ENCODE measurements at regions not wholly inside any gene's neighbourhood (a gene's known extent, or its start where the extent isn't known, plus 50 kb on each side); places are given as distances from the start of the nearest gene placed in this dataset.
"Not testable (repeated sequence)": the region's sequence is repeated elsewhere in the genome, so short reads cannot be mapped to it uniquely, and the experiment has no call there.

DNA sequence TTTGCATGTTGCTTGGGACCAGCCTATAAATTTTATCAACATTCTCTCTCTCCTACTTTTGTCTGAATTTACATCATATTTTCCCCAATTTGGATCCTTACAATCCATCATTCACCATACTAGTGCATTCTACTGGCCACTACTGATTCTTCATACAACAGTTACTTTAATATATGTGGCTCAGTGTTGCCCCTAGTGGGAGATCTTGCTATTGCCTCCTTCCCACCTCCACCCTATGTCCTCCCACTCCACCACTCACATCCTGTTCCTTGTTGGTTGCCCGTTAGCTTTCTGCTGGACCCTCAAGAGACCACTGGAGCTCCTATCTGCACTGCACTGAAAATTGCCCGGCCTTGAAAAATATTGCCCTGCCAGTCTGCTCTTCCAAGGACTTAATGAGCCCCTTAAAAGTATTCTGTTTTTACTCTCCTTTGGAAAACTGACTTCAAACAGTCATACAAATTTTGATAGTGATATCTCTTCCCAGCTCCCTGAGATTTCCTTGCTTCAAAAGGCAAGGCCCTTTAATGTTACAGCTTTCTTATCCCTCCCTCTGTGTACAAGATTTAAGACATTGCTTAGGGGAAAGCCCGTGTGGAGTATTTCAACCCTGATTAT is 243.2 kb upstream of the TMEM229A start:
- ATAC-seq, result no peak
- DNase-seq (ENCODE audit: low spot score), result no peak
- intact Hi-C loops (cut with DNase I), result no loop called here

DNA sequence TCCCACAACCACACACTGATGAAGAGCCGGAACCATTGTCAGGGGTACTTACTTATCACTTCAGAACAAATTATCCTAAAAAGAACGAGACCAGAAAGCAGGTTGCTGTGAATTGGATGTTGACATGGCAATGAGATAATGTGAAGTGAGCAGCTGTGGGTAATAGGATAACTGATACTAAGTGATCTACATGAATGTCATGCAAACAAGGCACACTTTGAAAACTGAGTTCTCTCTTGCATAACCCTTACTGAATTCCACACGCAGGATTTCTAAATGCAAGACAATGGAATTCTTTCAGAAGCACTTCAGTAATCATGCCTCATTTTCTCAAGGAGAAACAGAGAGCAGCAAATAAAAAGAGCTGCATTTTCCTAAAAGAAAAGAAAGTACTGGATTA is 242.5 kb upstream of the TMEM229A start:
- ATAC-seq, result no peak
- intact Hi-C loops (cut with DNase I), result no loop called here
- DNase-seq (ENCODE audit: low spot score), result no peak

DNA sequence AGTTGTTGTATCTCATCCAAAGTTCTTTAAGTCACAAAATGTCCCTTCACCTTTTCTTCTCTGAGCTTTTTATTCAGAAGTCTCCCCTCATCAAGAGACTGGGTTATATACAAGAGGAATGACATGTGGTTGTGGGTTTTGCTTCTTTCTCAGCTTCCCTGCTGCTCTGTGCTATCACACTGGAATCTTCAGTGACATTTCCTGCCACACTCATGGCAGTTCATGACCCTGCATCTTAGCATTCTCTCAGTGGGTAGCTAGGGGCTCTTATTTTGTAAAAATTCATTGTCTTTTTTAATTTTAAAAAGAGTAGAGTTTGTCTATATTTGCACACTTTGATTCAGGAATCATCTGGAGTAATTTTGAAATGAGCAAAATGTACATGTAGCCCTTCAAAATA is 236.9 kb upstream of the TMEM229A start:
- DNase-seq (ENCODE audit: low spot score), result no peak
- intact Hi-C loops (cut with DNase I), result no loop called here
- ATAC-seq, result no peak

DNA sequence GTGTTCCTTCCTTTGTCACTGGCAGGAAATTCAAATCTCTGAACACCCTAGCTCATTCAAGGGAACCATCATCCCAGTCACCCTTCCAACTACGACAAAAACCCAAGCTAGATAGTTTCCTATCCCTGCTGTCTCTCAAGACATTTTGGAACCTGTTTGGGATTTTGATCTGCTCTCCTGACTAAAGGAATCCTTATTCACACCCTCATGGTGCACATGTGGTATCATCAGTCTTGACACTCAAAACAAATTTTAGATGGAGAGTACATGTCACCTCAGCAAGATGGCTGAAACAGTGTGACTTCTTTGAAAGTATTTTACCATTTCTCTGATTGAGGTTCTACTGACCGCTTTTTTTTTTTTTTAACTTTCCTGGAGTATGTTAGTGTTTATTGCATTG is 234.3 kb upstream of the TMEM229A start:
- intact Hi-C loops (cut with DNase I), result no loop called here
- no peak for ATAC-seq
- DNase-seq (ENCODE audit: low spot score), result no peak

DNA sequence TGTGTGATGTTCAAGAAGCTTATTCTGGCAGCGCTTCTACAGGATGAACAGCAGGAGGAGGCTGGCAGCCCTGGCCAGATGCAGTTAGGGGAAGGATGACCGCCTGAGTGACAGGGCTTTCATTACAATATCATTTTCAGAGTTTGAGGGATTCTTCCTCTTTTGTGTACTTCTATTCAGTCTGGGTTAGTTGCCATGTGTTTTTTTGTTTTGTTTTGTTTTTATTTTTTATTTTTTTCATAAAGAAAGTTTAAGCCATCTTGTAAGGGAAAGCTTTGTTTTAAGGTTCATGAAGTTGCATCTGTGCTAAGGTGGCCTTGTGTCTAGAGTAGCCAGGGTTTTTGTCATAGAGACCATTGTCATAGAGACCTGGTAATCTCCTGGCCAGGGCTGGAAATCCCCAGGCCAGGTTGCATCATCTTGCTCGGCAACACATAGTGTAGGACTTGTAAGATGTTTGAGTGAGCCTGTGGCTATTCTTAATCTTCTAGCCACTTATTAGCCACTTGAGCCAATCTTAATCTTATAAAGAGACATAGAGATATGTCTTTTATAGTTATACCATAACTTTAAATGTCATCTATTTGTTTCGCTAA is 230.5 kb upstream of the TMEM229A start:
- ATAC-seq (no peak), DNase-seq (ENCODE audit: low spot score) (no peak)
- intact Hi-C loops (cut with DNase I), result no loop called here

DNA sequence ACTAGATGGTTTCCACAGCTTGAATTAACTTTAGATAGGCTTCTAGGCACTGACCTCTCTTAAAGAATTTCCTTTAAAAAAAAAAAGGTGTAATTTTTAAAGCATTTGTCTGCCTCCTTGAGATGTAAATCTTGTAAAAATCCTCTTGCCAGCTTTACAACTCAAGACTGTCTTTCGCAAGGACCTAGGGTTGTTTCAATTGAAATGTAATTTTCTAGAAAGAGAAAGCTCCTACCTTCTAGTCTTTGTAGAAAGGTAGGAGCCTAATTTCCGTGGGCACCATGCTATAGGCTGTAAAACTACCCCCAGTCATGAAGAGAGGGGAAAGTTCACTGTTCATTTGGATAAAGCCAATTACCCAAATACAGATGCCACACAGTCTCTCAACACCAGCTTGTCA is 228.8 kb upstream of the TMEM229A start:
- intact Hi-C loops (cut with DNase I), result no loop called here
- no peak for DNase-seq (ENCODE audit: low spot score)
- ATAC-seq, result no peak

DNA sequence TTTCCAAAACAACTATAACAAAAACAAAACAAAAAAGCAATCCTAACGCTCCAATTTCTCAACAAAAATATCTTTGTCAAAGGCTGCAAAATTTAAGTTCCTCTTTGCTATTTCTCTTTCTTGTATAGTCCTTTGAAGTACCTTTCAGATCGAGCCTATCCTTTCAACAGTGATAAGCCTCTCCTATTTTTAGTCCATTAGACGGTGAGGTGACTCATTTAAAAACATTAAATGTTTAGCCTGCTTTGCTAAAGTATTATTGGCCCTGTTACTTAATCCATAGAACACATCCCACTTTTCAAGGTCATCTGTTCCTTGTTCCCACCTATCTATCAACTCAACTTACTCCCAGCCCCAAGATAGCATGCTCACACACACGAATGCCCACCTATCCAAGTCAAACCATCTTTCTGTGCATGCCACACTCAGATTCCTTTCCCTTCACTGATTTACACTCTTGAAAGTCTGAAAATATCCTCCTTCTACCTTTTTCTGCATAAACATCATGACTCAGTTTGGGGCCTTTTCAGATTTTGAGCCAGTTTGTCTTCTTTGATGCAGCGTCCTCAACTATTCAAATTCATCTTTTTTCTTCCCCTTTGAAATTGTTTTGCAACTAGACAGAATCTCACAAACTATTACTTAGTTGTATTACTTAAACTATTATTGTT is 224.9 kb upstream of the TMEM229A start:
- intact Hi-C loops (cut with DNase I), result no loop called here
- ATAC-seq, result no peak
- no peak for DNase-seq (ENCODE audit: low spot score)

DNA sequence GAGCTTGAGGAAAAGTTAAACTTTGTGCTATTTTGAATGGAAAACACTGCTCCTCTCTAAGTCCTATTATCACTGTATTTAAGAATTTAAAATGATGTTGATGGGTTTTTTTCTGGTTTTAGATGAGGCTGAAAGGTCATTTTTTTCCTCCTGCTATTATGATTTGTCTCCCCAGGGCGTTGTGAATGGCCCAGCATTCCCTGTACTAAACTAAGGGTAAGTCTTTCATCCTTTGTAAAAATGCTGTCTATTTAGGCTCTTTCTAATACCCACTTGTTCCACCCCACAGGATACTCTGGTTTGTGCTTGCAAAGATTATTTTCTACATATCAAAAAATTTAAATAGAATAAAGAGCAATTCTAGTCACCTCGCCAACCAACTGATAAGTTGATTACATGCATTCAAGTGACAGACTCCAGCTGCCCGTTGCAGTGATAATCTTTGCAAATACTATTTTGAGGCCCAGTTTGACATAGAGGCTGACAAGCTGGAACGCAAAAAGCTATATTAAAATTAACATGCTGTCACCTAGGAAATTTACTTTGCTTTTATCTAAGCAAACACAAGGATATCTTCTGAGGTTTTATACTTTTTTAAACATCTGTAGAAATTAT is 222.3 kb upstream of the TMEM229A start:
- intact Hi-C loops (cut with DNase I), result no loop called here
- DNase-seq (ENCODE audit: low spot score) (no peak), ATAC-seq (no peak)

DNA sequence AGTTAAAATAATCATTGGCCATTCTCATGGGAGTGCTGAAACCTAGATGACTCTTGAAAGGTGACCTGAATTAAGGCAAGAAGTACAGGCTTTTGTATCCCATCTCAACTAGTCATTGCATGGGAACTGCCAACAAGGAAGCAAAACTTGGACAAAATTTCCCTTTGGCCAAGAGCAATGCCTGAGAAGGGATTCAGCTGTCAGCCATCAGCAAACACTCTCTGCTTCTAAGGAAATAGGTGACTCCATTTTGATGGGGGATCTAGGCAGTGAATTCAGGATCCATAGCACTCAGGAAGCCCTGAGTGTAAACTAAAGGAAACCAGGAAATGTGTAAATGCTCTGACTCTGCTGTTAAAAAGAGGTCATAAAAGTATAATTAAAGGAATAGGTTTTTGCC is 221.5 kb upstream of the TMEM229A start:
- ATAC-seq (no peak), DNase-seq (ENCODE audit: low spot score) (no peak)
- intact Hi-C loops (cut with DNase I), result no loop called here

DNA sequence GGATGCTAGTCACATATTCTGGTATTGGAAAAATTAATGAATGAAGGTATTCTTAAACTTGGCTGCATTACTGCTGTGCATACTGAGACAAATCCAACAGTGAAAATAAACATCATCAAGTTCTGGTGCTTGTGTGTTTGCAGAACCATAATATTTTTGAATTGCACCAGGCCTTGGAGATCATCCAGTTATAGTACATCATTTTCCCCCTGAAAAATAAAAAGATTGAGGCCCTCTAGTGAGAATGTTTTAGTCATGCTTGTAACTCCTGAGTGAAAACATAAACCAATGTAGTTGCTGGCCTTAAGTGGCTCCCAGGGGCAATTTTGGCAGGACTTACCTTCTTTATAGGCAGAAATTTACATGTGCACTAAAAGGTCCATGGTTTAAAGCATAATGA is 218.8 kb upstream of the TMEM229A start:
- intact Hi-C loops (cut with DNase I), result no loop called here
- DNase-seq (ENCODE audit: low spot score), result no peak

DNA sequence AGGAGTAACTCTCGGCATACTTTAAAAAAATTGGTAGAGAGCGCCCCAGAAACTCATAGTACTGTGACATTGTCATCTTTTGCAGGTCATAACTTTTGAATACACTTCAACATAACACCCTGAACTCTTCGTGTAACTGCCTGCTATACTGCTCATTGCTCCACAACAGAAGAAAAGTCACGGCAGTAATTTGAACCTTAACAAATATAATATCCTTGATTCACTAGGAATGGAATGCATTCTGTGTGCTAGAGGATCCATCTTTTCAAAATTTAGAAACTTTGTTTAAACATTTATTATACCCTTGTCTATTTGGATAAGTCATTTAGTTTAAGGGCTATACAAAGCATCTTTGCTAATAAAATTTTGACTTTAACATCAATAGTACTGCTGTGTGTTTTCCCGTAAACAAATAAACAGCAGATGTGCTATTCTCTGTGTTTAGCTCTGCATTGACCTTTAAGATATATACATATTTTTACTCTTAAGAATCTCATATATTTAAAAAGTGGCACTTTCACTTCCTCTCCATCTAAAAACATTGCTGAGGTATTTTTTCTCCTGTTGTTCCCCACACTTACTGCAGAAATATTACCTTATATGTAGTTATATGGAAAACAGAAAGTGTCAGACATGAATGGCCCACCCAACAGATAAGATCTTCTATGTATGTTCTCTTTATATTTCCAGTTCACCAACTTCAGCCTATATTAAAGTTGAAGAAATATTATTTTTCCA is 217.6 kb upstream of the TMEM229A start:
- ATAC-seq (no peak), DNase-seq (ENCODE audit: low spot score) (no peak)
- intact Hi-C loops (cut with DNase I), result no loop called here

More for the DNA sequence above, 218.8 kb upstream of the TMEM229A start:
- no peak for ATAC-seq

DNA sequence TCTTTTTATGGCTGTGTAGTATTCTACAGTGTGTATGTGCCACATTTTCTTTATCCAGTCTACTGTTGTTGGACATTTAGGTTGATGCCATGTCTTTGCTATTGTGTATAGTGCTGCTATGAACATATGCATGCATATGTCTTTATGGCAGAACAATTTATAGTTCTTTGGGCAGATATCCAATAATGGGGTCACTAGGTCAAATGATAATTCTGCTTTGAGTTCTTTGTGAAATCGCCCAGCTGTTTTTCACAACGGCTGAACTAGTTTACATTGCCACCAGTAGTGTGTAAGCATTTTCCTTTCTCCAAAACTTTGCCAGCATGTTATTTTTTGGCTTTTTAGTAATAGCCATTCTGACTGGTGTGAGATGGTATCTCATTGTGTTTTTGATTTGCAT is 214.8 kb upstream of the TMEM229A start:
- intact Hi-C loops (cut with DNase I), result no loop called here
- DNase-seq (ENCODE audit: low spot score) (no peak), ATAC-seq (no peak)

DNA sequence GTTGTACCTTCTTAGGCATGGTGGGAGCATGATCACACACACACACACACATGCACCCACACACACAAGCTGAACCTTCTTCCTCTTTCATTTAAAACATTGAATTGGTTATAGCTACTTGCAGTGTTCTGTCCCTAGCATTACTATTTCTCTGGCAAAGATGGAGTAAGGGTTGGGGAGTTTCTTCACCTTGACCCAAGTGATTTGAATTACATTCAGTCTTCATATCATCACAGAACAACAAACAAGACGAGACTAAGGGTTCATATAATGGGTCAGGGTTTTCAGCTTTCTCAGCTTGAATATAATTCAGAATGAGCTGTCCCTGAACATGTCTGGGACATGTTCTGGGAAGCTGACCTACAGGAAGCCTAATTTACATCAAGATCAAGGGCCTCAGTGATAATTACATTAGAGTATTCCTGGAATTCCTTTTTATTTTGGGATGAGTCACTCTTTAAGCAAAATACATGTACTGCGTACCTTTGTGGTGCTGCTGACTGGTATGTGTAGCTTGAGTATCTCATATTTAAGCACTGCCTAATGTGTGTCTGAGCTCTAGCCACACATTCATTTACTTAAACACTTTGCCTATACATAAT is 213.5 kb upstream of the TMEM229A start:
- no peak for ATAC-seq
- intact Hi-C loops (cut with DNase I), result no loop called here
- no peak for DNase-seq (ENCODE audit: low spot score)

DNA sequence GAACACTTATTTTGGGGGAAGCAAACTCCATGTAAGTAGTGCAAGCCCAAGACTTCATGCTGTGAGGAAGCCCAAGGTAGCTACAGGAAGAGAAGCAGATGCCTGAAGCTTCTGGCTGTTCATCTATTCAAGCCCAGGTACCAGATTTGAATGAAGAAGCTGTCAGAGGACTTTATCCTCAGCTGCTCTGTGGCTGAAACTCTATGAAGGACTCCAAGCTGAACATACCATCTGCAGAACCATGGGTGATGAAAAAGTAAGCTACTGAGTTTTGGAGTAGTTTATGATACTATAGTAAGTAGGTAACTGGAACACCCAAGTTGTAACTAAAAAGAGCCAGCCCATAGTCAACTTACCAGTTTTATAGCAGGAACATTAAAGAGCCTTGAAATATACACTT is 211.6 kb upstream of the TMEM229A start:
- DNase-seq (ENCODE audit: low spot score); ATAC-seq; intact Hi-C loops (cut with DNase I): not testable (repeated sequence)

DNA sequence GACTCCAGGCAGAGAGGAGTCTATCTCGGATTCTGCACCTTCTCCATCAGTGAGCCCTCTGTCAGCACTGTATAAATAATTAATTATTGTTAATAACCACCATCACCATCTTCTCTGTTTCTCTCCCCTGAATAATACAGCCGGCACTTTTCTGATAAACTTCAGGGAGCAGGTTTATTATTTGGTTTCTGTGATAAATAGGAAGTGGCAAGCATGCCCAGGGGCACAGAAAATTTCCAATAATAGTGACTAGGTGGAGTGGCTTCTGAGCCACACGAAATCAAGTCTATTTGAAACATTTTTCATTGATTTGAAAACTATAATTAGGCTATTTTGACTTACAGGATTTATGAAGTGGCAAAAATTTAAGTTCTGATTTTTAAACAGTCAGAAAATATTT is 186.8 kb upstream of the TMEM229A start:
- DNase-seq (ENCODE audit: low spot score) (no peak), ATAC-seq (no peak)
- intact Hi-C loops (cut with DNase I), result no loop called here

DNA sequence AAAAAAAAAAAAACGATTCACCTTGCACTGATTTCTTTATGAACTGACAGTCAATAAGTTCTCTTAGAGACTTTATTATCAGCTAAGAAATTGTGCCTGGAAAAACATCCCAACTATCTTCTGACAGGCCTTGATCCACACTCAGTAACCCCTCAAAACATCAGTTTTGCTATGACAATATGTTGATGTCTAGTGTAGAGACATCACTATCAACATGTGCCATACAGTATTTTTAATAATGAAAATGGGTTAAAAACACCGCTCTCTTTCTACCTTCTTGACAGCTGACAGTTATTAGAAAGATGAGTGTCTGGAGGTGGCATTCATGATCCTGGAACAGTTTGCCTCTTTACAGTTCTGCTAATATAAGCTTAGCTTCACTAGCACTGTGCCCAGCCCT is 175.8 kb upstream of the TMEM229A start:
- no peak for DNase-seq (ENCODE audit: low spot score)
- intact Hi-C loops (cut with DNase I), result no loop called here
- no peak for ATAC-seq

DNA sequence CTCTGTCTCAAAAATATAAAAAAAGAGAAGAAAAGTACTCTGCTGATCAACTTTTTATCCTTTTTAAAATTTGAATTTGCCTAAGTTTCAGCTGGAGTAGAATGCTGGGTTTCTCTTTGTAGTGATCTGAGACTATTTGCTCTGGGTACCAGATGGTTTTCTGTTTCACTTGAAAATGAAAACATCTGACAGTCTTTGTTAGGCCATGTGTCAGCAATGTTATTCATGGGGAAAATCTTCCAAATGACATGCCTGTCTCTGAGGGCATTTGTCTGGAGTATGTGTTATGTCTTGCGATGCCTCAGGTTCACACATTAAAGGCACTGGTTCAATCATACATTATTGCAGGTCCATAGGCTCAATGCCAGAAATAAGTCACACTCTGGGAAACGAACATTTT is 175.3 kb upstream of the TMEM229A start:
- intact Hi-C loops (cut with DNase I), result no loop called here

DNA sequence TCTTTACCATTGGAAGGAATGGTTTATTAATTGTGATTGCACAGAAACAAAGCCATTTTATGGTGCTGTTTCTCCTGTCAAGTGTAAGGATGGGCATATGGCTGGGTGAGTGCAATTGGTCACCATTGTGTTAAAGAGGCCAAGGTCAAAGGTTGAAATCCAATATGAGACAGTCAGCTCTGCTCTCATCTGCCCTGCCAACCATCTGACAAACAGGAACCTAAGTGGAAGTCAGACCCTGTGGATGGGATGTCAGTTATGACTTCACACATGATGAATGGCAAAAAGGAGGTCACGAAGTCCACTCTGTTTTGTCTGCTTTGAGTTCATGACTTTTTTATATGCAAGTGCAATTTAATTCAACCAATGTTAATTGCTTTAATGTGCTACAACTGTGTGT is 172.7 kb upstream of the TMEM229A start:
- intact Hi-C loops (cut with DNase I), result no loop called here
- ATAC-seq, result no peak
- DNase-seq (ENCODE audit: low spot score), result no peak

More for the DNA sequence above, 175.3 kb upstream of the TMEM229A start:
- DNase-seq (ENCODE audit: low spot score) (no peak), ATAC-seq (no peak)

DNA sequence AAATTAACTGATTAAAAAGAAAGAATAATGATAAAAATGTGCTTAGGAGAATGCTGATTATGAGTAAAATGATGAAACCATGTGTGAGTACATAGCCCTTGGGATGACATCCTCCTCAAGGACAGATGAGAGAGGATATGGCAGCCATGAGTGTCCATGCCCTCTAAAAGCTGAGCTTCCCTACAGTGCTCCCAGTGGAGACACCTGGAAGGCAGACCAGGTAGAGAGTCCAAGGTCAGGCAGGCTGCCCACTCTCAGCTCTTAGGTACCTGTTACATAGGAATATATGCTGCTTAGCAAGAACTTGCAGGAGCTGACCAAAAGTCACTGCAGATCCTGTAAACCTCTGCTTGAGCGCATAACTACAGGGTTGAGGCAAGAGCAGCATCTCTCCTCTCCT is 169.7 kb upstream of the TMEM229A start:
- intact Hi-C loops (cut with DNase I), result no loop called here
- DNase-seq (ENCODE audit: low spot score) (no peak), ATAC-seq (no peak)

All from sciatic nerve (tissue), 2 donors.